HepG2 (cell line): ENCODE measurements at regions not wholly inside any gene's neighbourhood (a gene's known extent, or its start where the extent isn't known, plus 50 kb on each side); places are given as distances from the start of the nearest gene placed in this dataset.

Source experiments
- ATAC-seq: fragments of 200-7000 bp; cut with Tn5 transposase; 3 replicates; pipeline ENCODE4 v1.9.1; 2020; ENCODE audit warnings: mild to moderate bottlenecking, moderate library complexity
- BruUV-seq: library from RNA; stranded (reverse); fragments of 400-500 nt; replicated peaks from 2 replicates; lab custom pipeline; 2021; lab: Mats Ljungman, UMichigan
- CTCF ChIA-PET: fragments of 300-600 bp; formaldehyde crosslinking; extraction: SDS; loops from one replicate; lab custom pipeline; 2021; ENCODE audit warnings: low total read pairs, inconsistent platforms, low intra/inter-chr PET ratio; lab: Yijun Ruan, JAX
- POLR2A ChIA-PET: fragments of 350-600 bp; sonication (Branson Sonifier 250); formaldehyde crosslinking; loops from one replicate; lab custom pipeline; 2020; ENCODE audit warnings: antibody characterized with exemption, inconsistent platforms; lab: Yijun Ruan, JAX
- DNase-seq: peaks from one replicate; pipeline ENCODE4 v3.0.0-alpha.2; 2015; ENCODE audit warnings: low spot score
- FAIRE-seq: peaks from 3 replicates; lab custom pipeline; 2011; peaks lifted over from hg19 to GRCh38; lab: Jason Lieb, UNC
- H2AFZ ChIP-seq: one replicate; pipeline ENCODE4 v1.6.1; 2011; ENCODE audit warnings: low read length, inconsistent platforms
- H3K27ac ChIP-seq: fragments of 300-600 bp; 3 replicates; pipeline ENCODE4 v1.8.0; 2011; ENCODE audit warnings: mixed run types, mild to moderate bottlenecking, mixed read lengths, low read length, inconsistent platforms; ENCODE audit not compliant: insufficient read depth; ENCODE audit errors: extremely low read length
- H3K27me3 ChIP-seq, 2 experiments: fragments of 200-600 bp in 1 of 2; 2 replicates in 1 of 2; 3 replicates in 1 of 2; pipeline versions ENCODE4 v1.6.0 to v1.8.0; 2011; ENCODE audit warnings: low read length in 2 of 2, mild to moderate bottlenecking in 2 of 2, moderate library complexity in 2 of 2, inconsistent platforms in 1 of 2; ENCODE audit not compliant: insufficient read depth in 2 of 2, control insufficient read depth in 1 of 2
- H3K36me3 ChIP-seq, 2 experiments: fragments of 200-600 bp in 1 of 2; replicated peaks in 1 of 2; 2 replicates in 1 of 2; 3 replicates in 1 of 2; pipeline versions ENCODE4 v1.5.1 to v1.8.0; 2011; ENCODE audit warnings: low read length in 2 of 2, inconsistent platforms in 1 of 2; ENCODE audit not compliant: insufficient read depth in 2 of 2, control insufficient read depth in 1 of 2
- H3K4me1 ChIP-seq: 2 replicates; pipeline ENCODE4 v1.5.1; 2012; ENCODE audit warnings: low read length, inconsistent platforms; ENCODE audit not compliant: insufficient read depth
- H3K4me2 ChIP-seq: 2 replicates; pipeline ENCODE4 v1.6.0; 2011; ENCODE audit warnings: low read depth, low read length, inconsistent platforms
- H3K4me3 ChIP-seq, 3 experiments: fragments of 200-600 bp in 1 of 3; sonication (generic), shearing (Covaris generic) in 1 of 3; replicated peaks in 1 of 3; 2 replicates each; pipeline ENCODE4 v1.5.1; 2011 to 2016; ENCODE audit warnings: low read length in 3 of 3, inconsistent platforms in 2 of 3, low read depth in 2 of 3, mild to moderate bottlenecking in 2 of 3, control low read depth in 1 of 3, mixed read lengths in 1 of 3; ENCODE audit not compliant: insufficient read depth in 1 of 3
- H3K79me2 ChIP-seq: one replicate; pipeline ENCODE4 v1.6.1; 2011; ENCODE audit warnings: low read length, inconsistent platforms; ENCODE audit not compliant: insufficient read depth
- H3K9ac ChIP-seq: 2 replicates; pipeline ENCODE4 v1.6.0; 2011; ENCODE audit warnings: mild to moderate bottlenecking, low read depth, low read length, inconsistent platforms; ENCODE audit not compliant: insufficient read depth
- H3K9me3 ChIP-seq: 2 replicates; pipeline ENCODE4 v1.5.1; 2012; ENCODE audit warnings: mild to moderate bottlenecking, low read length
- H4K20me1 ChIP-seq: 2 replicates; pipeline ENCODE4 v1.6.0; 2011; ENCODE audit warnings: inconsistent platforms, mild to moderate bottlenecking, low read length, moderate library complexity; ENCODE audit not compliant: insufficient read depth
- ARNTL ChIP-seq: sonication (generic); formaldehyde crosslinking; IDR thresholded peaks from 2 replicates; pipeline ENCODE4 v1.4.0; 2020; ENCODE audit warnings: mild to moderate bottlenecking, missing genetic modification reagents
- BCL6 ChIP-seq: IDR thresholded peaks from 2 replicates; pipeline ENCODE4 v1.6.1; 2016; ENCODE audit warnings: missing genetic modification reagents, missing compliant biosample characterization
- DMTF1 ChIP-seq: sonication (generic); formaldehyde crosslinking; IDR thresholded peaks from 2 replicates; pipeline ENCODE4 v1.4.0; 2020; ENCODE audit warnings: mild to moderate bottlenecking, missing genetic modification reagents
- DNMT3B ChIP-seq: conservative IDR thresholded peaks from 2 replicates; pipeline ENCODE4 v1.6.1; 2016; ENCODE audit warnings: missing biosample characterization, control low read depth
- EED ChIP-seq: sonication (generic); formaldehyde crosslinking; IDR thresholded peaks from 2 replicates; pipeline ENCODE4 v1.5.0; 2020; ENCODE audit warnings: mild to moderate bottlenecking, missing genetic modification reagents
- FOXO4 ChIP-seq: sonication (generic); formaldehyde crosslinking; conservative IDR thresholded peaks from 2 replicates; pipeline ENCODE4 v1.8.1; 2023; ENCODE audit warnings: missing genetic modification reagents
- HES4 ChIP-seq: sonication (generic); formaldehyde crosslinking; IDR thresholded peaks from 2 replicates; pipeline ENCODE4 v1.9.0; 2021; ENCODE audit warnings: mild to moderate bottlenecking, missing genetic modification reagents, borderline replicate concordance
- IRX3 ChIP-seq: sonication (generic); formaldehyde crosslinking; IDR thresholded peaks from 2 replicates; pipeline ENCODE4 v1.8.1; 2023; ENCODE audit warnings: mild to moderate bottlenecking, low read depth, missing genetic modification reagents, borderline replicate concordance
- MBD4 ChIP-seq: IDR thresholded peaks from 2 replicates; pipeline ENCODE4 v1.6.1; 2012; ENCODE audit warnings: low read length, inconsistent platforms, borderline replicate concordance
- NCOA1 ChIP-seq: sonication (generic); formaldehyde crosslinking; IDR thresholded peaks from 2 replicates; pipeline ENCODE4 v1.9.0; 2021; ENCODE audit warnings: missing genetic modification reagents
- PHF5A ChIP-seq: IDR thresholded peaks from one replicate; pipeline ENCODE4 v1.6.1; 2018; ENCODE audit warnings: low read depth, missing genetic modification reagents; ENCODE audit not compliant: unreplicated experiment
- RBM22 ChIP-seq: fragments of 200-400 bp; formaldehyde crosslinking; optimal IDR thresholded peaks from 2 replicates; pipeline ENCODE3; 2017; ENCODE audit warnings: mild to moderate bottlenecking, low read length, moderate library complexity
- REXO4 ChIP-seq: sonication (generic); formaldehyde crosslinking; IDR thresholded peaks from 2 replicates; pipeline ENCODE4 v1.8.0; 2022; ENCODE audit warnings: missing genetic modification reagents, mild to moderate bottlenecking, borderline replicate concordance
- SRF ChIP-seq: IDR thresholded peaks from 2 replicates; pipeline ENCODE4 v1.6.1; 2011; ENCODE audit warnings: mild to moderate bottlenecking, low read depth, low read length, moderate library complexity
- ZNF296 ChIP-seq: sonication (generic); formaldehyde crosslinking; conservative IDR thresholded peaks from 2 replicates; pipeline ENCODE4 v1.5.0; 2020; ENCODE audit warnings: mild to moderate bottlenecking, missing genetic modification reagents
- ZNF367 ChIP-seq: sonication (generic); formaldehyde crosslinking; IDR thresholded peaks from 2 replicates; pipeline ENCODE4 v1.4.0; 2020; ENCODE audit warnings: missing genetic modification reagents, borderline replicate concordance
- ZNF644 ChIP-seq: IDR thresholded peaks from 2 replicates; pipeline ENCODE4 v1.6.1; 2016; ENCODE audit warnings: low read depth
- ZNF784 ChIP-seq: sonication (generic); formaldehyde crosslinking; IDR thresholded peaks from 2 replicates; pipeline ENCODE4 v1.5.1; 2020; ENCODE audit warnings: missing genetic modification reagents, mild to moderate bottlenecking, borderline replicate concordance
- WGBS: methylation state at CpG from one replicate; pipeline ENCODE4 v1.1.6; 2017; ENCODE audit warnings: low lambda C conversion rate; 5-methylcytosine and 5-hydroxymethylcytosine counted together
- in situ Hi-C: cut with HindIII; loops from 2 replicates; pipeline ENCODE4 v1.10.0; 2017; ENCODE audit warnings: low pct_unique_long_range_greater_than_20kb; ENCODE audit not compliant: extremely low pct_ligation_motif_present
- intact Hi-C: fragments of 100-400 bp; cut with micrococcal nuclease; formaldehyde crosslinking; loops from one replicate; pipeline ENCODE4 v1.10.0; 2022; ENCODE audit not compliant: unreplicated experiment

- no peak for TF ChIP-seq DNMT3B (CRISPR knock-in tag)
These were observed 1775.1 kb upstream of the PIK3C3 start (continued) for GRCh38 chr18:40179729-40180461.

- TF ChIP-seq NCOA1 (CRISPR knock-in tag) (no peak), ZNF784 (CRISPR knock-in tag) (no peak), DMTF1 (CRISPR knock-in tag) (no peak), EED (CRISPR knock-in tag) (no peak), ZNF296 (CRISPR knock-in tag) (no peak), ARNTL (CRISPR knock-in tag) (no peak), BCL6 (CRISPR knock-in tag) (no peak), PHF5A (no peak), HES4 (CRISPR knock-in tag) (no peak), REXO4 (CRISPR knock-in tag) (no peak), IRX3 (CRISPR knock-in tag) (no peak), FOXO4 (no peak), ZNF644 (CRISPR knock-in tag) (no peak), RBM22 (no peak), MBD4 (no peak), SRF (no peak), ZNF367 (CRISPR knock-in tag) (no peak)
These were observed 1787.0 kb upstream of the PIK3C3 start for GRCh38 chr18:40168026-40168425.

More at GRCh38 chr18:40168026-40168425, 1787.0 kb upstream of the PIK3C3 start:
- Histone ChIP-seq H3K4me1 (no peaks in the 10 kb centered on the region), H3K4me2 (no peak overlapping the region), H3K4me3 (no peak overlapping the region), H3K36me3 (no peaks in the 10 kb centered on the region), H3K79me2 (no peaks in the 10 kb centered on the region), H3K27me3 (no peaks in the 10 kb centered on the region), H4K20me1 (no peaks in the 10 kb centered on the region), H3K9me3 (no peaks in the 10 kb centered on the region), H3K9ac (no peak overlapping the region), H3K27ac (no peak overlapping the region), H2AFZ (no peak overlapping the region)
- ATAC-seq (no peak), FAIRE-seq (no peak), DNase-seq (no peak)
- in situ Hi-C loops (no loop called here), intact Hi-C loops (no loop called here)
- 6% methylated on average over 1 of the region's 1 CpG for WGBS
- ChIA-PET POLR2A (no interaction called here), CTCF (no interaction called here)
- no TSS peak for BruUV-seq
